HG03442 (cell line): ENCODE measurements at regions not wholly inside any gene's neighbourhood (a gene's known extent, or its start where the extent isn't known, plus 50 kb on each side); places are given as distances from the start of the nearest gene placed in this dataset.

ENCODE experiments used
- ATAC-seq: cut with Tn5 transposase; IDR thresholded peaks from one replicate; pipeline ENCODE4 v1.9.1; 2021; ENCODE audit warnings: mild to moderate bottlenecking, moderate library complexity; ENCODE audit not compliant: unreplicated experiment

GRCh38 chr4:28518561-28519165 is 1658.0 kb downstream of the STIM2 start:
- no peak for ATAC-seq

- no peak for ATAC-seq
Observed at GRCh38 chr4:28523681-28524190, 1663.1 kb downstream of the STIM2 start.

GRCh38 chr4:28536124-28536523 is 1675.5 kb downstream of the STIM2 start:
- no peak for ATAC-seq

- ATAC-seq, result no peak
Observed at GRCh38 chr4:28545986-28546385, 1685.3 kb downstream of the STIM2 start.

GRCh38 chr4:28548136-28548535 is 1687.5 kb downstream of the STIM2 start:
- no peak for ATAC-seq

GRCh38 chr4:28548594-28548993 is 1688.0 kb downstream of the STIM2 start:
- ATAC-seq, result no peak

GRCh38 chr4:28555866-28556265 is 1695.2 kb downstream of the STIM2 start:
- no peak for ATAC-seq

GRCh38 chr4:28557755-28558154 is 1697.1 kb downstream of the STIM2 start:
- ATAC-seq, result no peak

GRCh38 chr4:28558895-28559294 is 1698.3 kb downstream of the STIM2 start:
- ATAC-seq, result no peak

- ATAC-seq, result no peak
Observed at GRCh38 chr4:28562913-28563312, 1702.3 kb downstream of the STIM2 start.

GRCh38 chr4:28565396-28565795 is 1704.8 kb downstream of the STIM2 start:
- ATAC-seq, result no peak

GRCh38 chr4:28600958-28601357 is 1740.3 kb downstream of the STIM2 start:
- ATAC-seq, result no peak

- no peak for ATAC-seq
Observed at GRCh38 chr4:28621591-28621990, 1761.0 kb downstream of the STIM2 start.

- ATAC-seq, result no peak
Observed at GRCh38 chr4:28636971-28637370, 1776.3 kb downstream of the STIM2 start.

GRCh38 chr4:28639747-28640146 is 1779.1 kb downstream of the STIM2 start:
- ATAC-seq, result no peak

GRCh38 chr4:28654618-28655017 is 1794.0 kb downstream of the STIM2 start:
- no peak for ATAC-seq

GRCh38 chr4:28665306-28665705 is 1804.7 kb downstream of the STIM2 start:
- no peak for ATAC-seq

GRCh38 chr4:28675582-28675981 is 1814.9 kb downstream of the STIM2 start:
- ATAC-seq, result no peak

GRCh38 chr4:28677808-28678207 is 1817.2 kb downstream of the STIM2 start:
- no peak for ATAC-seq

- ATAC-seq, result no peak
Observed at GRCh38 chr4:28682847-28683246, 1822.2 kb downstream of the STIM2 start.

- ATAC-seq, result no peak
Observed at GRCh38 chr4:28686618-28687017, 1826.0 kb downstream of the STIM2 start.

GRCh38 chr4:28690890-28691289 is 1830.2 kb downstream of the STIM2 start:
- ATAC-seq, result no peak

- no peak for ATAC-seq
Observed at GRCh38 chr4:28702571-28702970, 1841.9 kb downstream of the STIM2 start.
